ENCODE measurements at regions not wholly inside any gene's neighbourhood (a gene's known extent, or its start where the extent isn't known, plus 50 kb on each side); places are given as distances from the start of the nearest gene placed in this dataset.

DNA sequence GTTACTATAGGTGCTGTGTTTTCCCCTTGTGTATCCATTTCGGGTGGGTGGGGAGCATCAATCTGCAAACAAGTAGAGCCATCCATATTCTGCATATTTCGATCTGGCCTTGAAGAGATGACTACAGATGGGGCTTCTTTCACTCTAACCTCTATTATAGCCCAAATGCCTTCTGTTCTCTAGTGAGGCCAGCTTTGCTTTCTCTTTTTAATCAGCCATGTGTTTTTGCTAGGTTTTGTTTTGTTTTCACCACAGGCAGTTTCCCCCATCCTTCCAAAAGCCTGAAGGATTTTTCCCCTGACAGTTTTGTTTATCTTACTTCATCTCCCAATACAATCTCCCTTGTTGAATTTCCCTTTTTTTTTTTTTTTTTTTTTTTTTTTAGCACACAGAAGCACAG lies 224.1 kb downstream of the BTG1 start:
- 76 to 81% methylated on average over 2 of the region's 2 CpGs for WGBS, 2 donors (ENCODE audit: low coverage in 1 of 2)
- intact Hi-C loops (cut with DNase I; ENCODE audit: low total_unique reads) = no loop called here
- Histone ChIP-seq H3K36me3 (no peaks in the 10 kb centered on the region), H3K27me3 (no peaks in the 10 kb centered on the region), H3K4me3 (no peak overlapping the region), H3K27ac (no peak overlapping the region), H3K9me3 (no peaks in the 10 kb centered on the region), H3K4me1 (peaks cover 0 to 2% (median 0%) of the 10 kb centered on the region in 4 donors)
- TF ChIP-seq EP300 (IDR thresholded peaks at IDR 0.05; ENCODE audit: low read depth) = no peak
- TF ChIP-seq POLR2A (IDR thresholded peaks at IDR 0.05) = no peak
- TF ChIP-seq POLR2AphosphoS5 (IDR thresholded peaks at IDR 0.05) = no peak
- no peak for TF ChIP-seq CTCF (IDR thresholded peaks at IDR 0.05)
- DNase-seq = no peak
- in situ Hi-C loops (cut with MboI; ENCODE audit: low pct_ligation_motif_present in 1 of 4, low pct_unique_long_range_greater_than_20kb in 1 of 4, low sequenced_read_pairs in 3 of 4) = no loop called here

- in situ Hi-C loops (cut with MboI; ENCODE audit: low pct_ligation_motif_present in 1 of 4, low pct_unique_long_range_greater_than_20kb in 1 of 4, low sequenced_read_pairs in 3 of 4) = no loop called here
Observed at GRCh38 chr12:91920741-91921140, 224.9 kb downstream of the BTG1 start.

GRCh38 chr12:91920276-91920675 lies 225.4 kb downstream of the BTG1 start:
- TF ChIP-seq POLR2AphosphoS5 (IDR thresholded peaks at IDR 0.05) (no peak), POLR2A (IDR thresholded peaks at IDR 0.05) (no peak), CTCF (IDR thresholded peaks at IDR 0.05) (no peak), EP300 (IDR thresholded peaks at IDR 0.05; ENCODE audit: low read depth) (no peak)
- Histone ChIP-seq H3K27me3 (no peaks in the 10 kb centered on the region), H3K9me3 (no peaks in the 10 kb centered on the region), H3K36me3 (no peaks in the 10 kb centered on the region), H3K4me3 (no peak overlapping the region), H3K27ac (no peak overlapping the region), H3K4me1 (no peaks in the 10 kb centered on the region)
- no peak for DNase-seq
- WGBS, 2 donors (ENCODE audit: low coverage in 1 of 2) = 71% methylated on average over 2 of the region's 2 CpGs
- intact Hi-C loops (cut with DNase I; ENCODE audit: low total_unique reads) (no loop called here), in situ Hi-C loops (cut with MboI; ENCODE audit: low pct_ligation_motif_present in 1 of 4, low pct_unique_long_range_greater_than_20kb in 1 of 4, low sequenced_read_pairs in 3 of 4) (no loop called here)

More at GRCh38 chr12:91920741-91921140, 224.9 kb downstream of the BTG1 start:
- H3K4me3 ChIP-seq = no peak overlapping the region
- 92% methylated on average over 2 of the region's 2 CpGs; no CpG with 5 or more reads in 1 of the 2 donors for WGBS, 2 donors (ENCODE audit: low coverage in 1 of 2)
- H3K9me3 ChIP-seq = no peaks in the 10 kb centered on the region
- no peaks in the 10 kb centered on the region for H3K27me3 ChIP-seq
- H3K4me1 ChIP-seq = no peaks in the 10 kb centered on the region
- H3K27ac ChIP-seq = no peak overlapping the region
- no peak for DNase-seq
- intact Hi-C loops (cut with DNase I; ENCODE audit: low total_unique reads) = no loop called here
- TF ChIP-seq EP300 (IDR thresholded peaks at IDR 0.05; ENCODE audit: low read depth) = no peak
- no peak for TF ChIP-seq POLR2AphosphoS5 (IDR thresholded peaks at IDR 0.05)
- no peak for TF ChIP-seq CTCF (IDR thresholded peaks at IDR 0.05)
- no peak for TF ChIP-seq POLR2A (IDR thresholded peaks at IDR 0.05)
- no peaks in the 10 kb centered on the region for H3K36me3 ChIP-seq

DNA sequence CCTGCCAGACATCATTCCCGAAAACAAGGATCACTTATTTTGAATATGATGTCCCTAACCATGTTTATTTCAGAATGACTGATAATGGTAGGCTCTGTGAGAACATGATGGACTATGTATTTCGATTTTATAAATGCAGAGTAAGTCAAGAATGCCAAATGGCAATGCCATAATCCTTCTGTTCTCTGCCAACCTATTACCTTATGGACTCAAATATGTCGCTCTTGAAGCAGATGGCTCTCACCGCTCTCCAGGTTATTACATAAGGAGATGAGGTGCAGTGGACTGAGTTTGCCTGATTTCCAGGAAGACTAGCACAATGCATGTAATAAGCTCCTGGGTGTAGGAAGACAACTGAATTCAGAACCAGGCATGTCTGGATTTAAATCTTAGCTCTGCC lies 227.2 kb downstream of the BTG1 start:
- in situ Hi-C loops (cut with MboI; ENCODE audit: low pct_ligation_motif_present in 1 of 4, low pct_unique_long_range_greater_than_20kb in 1 of 4, low sequenced_read_pairs in 3 of 4) = no loop called here
- no peaks in the 10 kb centered on the region for H3K36me3 ChIP-seq
- TF ChIP-seq POLR2A (IDR thresholded peaks at IDR 0.05) = no peak
- no peak for TF ChIP-seq CTCF (IDR thresholded peaks at IDR 0.05)
- TF ChIP-seq EP300 (IDR thresholded peaks at IDR 0.05; ENCODE audit: low read depth) = no peak
- no peak for TF ChIP-seq POLR2AphosphoS5 (IDR thresholded peaks at IDR 0.05)

More for the DNA sequence above, 227.2 kb downstream of the BTG1 start:
- no peak overlapping the region for H3K4me3 ChIP-seq
- H3K9me3 ChIP-seq = no peaks in the 10 kb centered on the region
- DNase-seq = no peak
- 89 to 96% methylated on average over 4 of the region's 4 CpGs for WGBS, 2 donors (ENCODE audit: low coverage in 1 of 2)
- intact Hi-C loops (cut with DNase I; ENCODE audit: low total_unique reads) = no loop called here
- no peak overlapping the region for H3K27ac ChIP-seq
- H3K4me1 ChIP-seq = no peaks in the 10 kb centered on the region
- no peaks in the 10 kb centered on the region for H3K27me3 ChIP-seq
